NB4 (cell line): ENCODE measurements at regions not wholly inside any gene's neighbourhood (a gene's known extent, or its start where the extent isn't known, plus 50 kb on each side); places are given as distances from the start of the nearest gene placed in this dataset.

Experiments used
- CTCF ChIP-seq: IDR thresholded peaks from one replicate; pipeline ENCODE4 v1.5.1; 2012; ENCODE audit warnings: low read depth, low read length
- MAX ChIP-seq: IDR thresholded peaks from 2 replicates; pipeline ENCODE4 v1.6.1; 2011; ENCODE audit warnings: low read depth, low read length
- POLR2A ChIP-seq: IDR thresholded peaks from 2 replicates; pipeline ENCODE4 v1.6.1; 2011; ENCODE audit warnings: mild to moderate bottlenecking; ENCODE audit not compliant: insufficient read length; ENCODE audit errors: extremely low read depth

GRCh38 chr2:404581-404980 is 116.7 kb upstream of the ALKAL2 start:
- TF ChIP-seq CTCF = no peak
- TF ChIP-seq POLR2A = no peak
- TF ChIP-seq MAX = no peak
